ENCODE measurements at regions not wholly inside any gene's neighbourhood (a gene's known extent, or its start where the extent isn't known, plus 50 kb on each side); places are given as distances from the start of the nearest gene placed in this dataset.

GRCh38 chr14:71471634-71472355, 460.4 kb upstream of the RGS6 start:
- Histone ChIP-seq H3K27me3 (ENCODE audit: control insufficient read depth in 4 of 4, insufficient read depth in 4 of 4, low read length in 3 of 4) (no peaks in the 10 kb centered on the region), H3K4me3 (ENCODE audit: low read depth in 1 of 3, low read length in 3 of 3) (no peak overlapping the region), H3K36me3 (ENCODE audit: control insufficient read depth in 4 of 4, insufficient read depth in 3 of 4, low read depth in 1 of 4, low read length in 3 of 4) (peaks cover 0 to 2% (median 0%) of the 10 kb centered on the region in 4 donors), H3K9ac (ENCODE audit: low read depth in 1 of 2, low read length in 2 of 2) (no peak overlapping the region), H3K9me3 (ENCODE audit: control insufficient read depth in 4 of 4, low read length in 3 of 4) (no peaks in the 10 kb centered on the region), H3K27ac (ENCODE audit: low read depth in 1 of 2, low read length in 2 of 2) (no peak overlapping the region), H3K4me1 (ENCODE audit: control insufficient read depth in 4 of 4, insufficient read depth in 4 of 4, low read length in 3 of 4) (no peaks in the 10 kb centered on the region)
- no peak for DNase-seq (ENCODE audit: low spot score)
- no peak for TF ChIP-seq RAD21 (IDR thresholded peaks at IDR 0.05)
- TF ChIP-seq ATF3 (IDR thresholded peaks at IDR 0.05) = no peak
- TF ChIP-seq CTCF (IDR thresholded peaks at IDR 0.05; ENCODE audit: low read depth, low read length, missing input control) = no peak
- 95% methylated on average over 6 of the region's 6 CpGs for WGBS

GRCh38 chr14:71472356-71473340, 459.6 kb upstream of the RGS6 start:
- H3K9ac ChIP-seq (ENCODE audit: low read depth in 1 of 2, low read length in 2 of 2) = no peak overlapping the region
- H3K27ac ChIP-seq (ENCODE audit: low read depth in 1 of 2, low read length in 2 of 2) = no peak overlapping the region
- H3K4me1 ChIP-seq (ENCODE audit: control insufficient read depth in 4 of 4, insufficient read depth in 4 of 4, low read length in 3 of 4) = no peaks in the 10 kb centered on the region
- H3K4me3 ChIP-seq (ENCODE audit: low read depth in 1 of 3, low read length in 3 of 3) = no peak overlapping the region
- 83% methylated on average over 4 of the region's 4 CpGs for WGBS
- TF ChIP-seq REST (IDR thresholded peaks at IDR 0.05) (no peak), FOXA2 (IDR thresholded peaks at IDR 0.05) (no peak), HNF4G (IDR thresholded peaks at IDR 0.05) (no peak), RAD21 (IDR thresholded peaks at IDR 0.05) (no peak), HNF4A (conservative IDR thresholded peaks at IDR 0.05) (no peak), CTCF (IDR thresholded peaks at IDR 0.05; ENCODE audit: low read depth, low read length, missing input control) (no peak), TAF1 (conservative IDR thresholded peaks at IDR 0.05) (no peak), GABPA (IDR thresholded peaks at IDR 0.05 in 1 of 2, conservative IDR thresholded peaks at IDR 0.05 in 1 of 2) (no peak), MAX (IDR thresholded peaks at IDR 0.05) (no peak), JUND (IDR thresholded peaks at IDR 0.05) (no peak), ZBTB33 (IDR thresholded peaks at IDR 0.05) (no peak), ATF3 (IDR thresholded peaks at IDR 0.05) (no peak), NR2F2 (IDR thresholded peaks at IDR 0.05) (no peak), SP1 (IDR thresholded peaks at IDR 0.05) (no peak), FOXA1 (IDR thresholded peaks at IDR 0.05) (no peak), EGR1 (IDR thresholded peaks at IDR 0.05; ENCODE audit: low read depth in 2 of 2) (no peak), RXRA (IDR thresholded peaks at IDR 0.05) (no peak), YY1 (IDR thresholded peaks at IDR 0.05) (no peak)
- no peak for DNase-seq (ENCODE audit: low spot score)
- H3K27me3 ChIP-seq (ENCODE audit: control insufficient read depth in 4 of 4, insufficient read depth in 4 of 4, low read length in 3 of 4) = no peaks in the 10 kb centered on the region
- H3K36me3 ChIP-seq (ENCODE audit: control insufficient read depth in 4 of 4, insufficient read depth in 3 of 4, low read depth in 1 of 4, low read length in 3 of 4) = peaks cover 0 to 2% (median 0%) of the 10 kb centered on the region in 4 donors
- H3K9me3 ChIP-seq (ENCODE audit: control insufficient read depth in 4 of 4, low read length in 3 of 4) = no peaks in the 10 kb centered on the region
